ENCODE measurements at regions not wholly inside any gene's neighbourhood (a gene's known extent, or its start where the extent isn't known, plus 50 kb on each side); places are given as distances from the start of the nearest gene placed in this dataset.

DNA sequence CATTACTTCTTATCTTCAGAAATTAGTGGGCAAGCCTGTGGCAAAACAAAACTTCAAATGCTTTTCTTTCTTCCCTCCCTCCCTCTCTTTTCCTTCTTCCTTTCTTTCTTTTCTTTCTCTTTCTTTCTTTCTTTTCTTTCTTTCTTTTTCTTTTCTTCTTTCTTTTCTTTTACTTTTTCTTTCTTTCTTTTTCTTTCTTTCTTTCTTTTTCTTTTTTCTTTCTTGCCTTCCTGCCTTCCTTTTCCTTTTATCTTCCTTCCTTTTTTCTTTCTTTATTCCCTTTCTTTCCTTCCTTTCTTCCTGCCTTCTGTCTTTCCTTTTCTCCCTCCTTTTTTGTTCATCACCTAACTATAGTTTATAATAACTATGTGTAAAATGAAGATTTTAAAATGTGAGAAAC lies 295.1 kb downstream of the SMOC2 start:
- TF ChIP-seq EP300 (IDR thresholded peaks at IDR 0.05) (no peak), POLR2A (IDR thresholded peaks at IDR 0.05) (no peak)

All from tibial nerve (tissue), 3 donors.